GM23338 (cell line): ENCODE measurements at regions not wholly inside any gene's neighbourhood (a gene's known extent, or its start where the extent isn't known, plus 50 kb on each side); places are given as distances from the start of the nearest gene placed in this dataset.

ENCODE experiments used
- ATAC-seq: fragments of 200-7000 bp; cut with Tn5 transposase; 3 replicates; pipeline ENCODE4 v1.9.1; 2020
- DNase-seq: peaks from one replicate; pipeline ENCODE4 v3.0.0-alpha.2; 2015; ENCODE audit warnings: low spot score
- H2AFZ ChIP-seq: fragments of 200-600 bp; sonication (generic); 2 replicates; pipeline ENCODE4 v1.8.0; 2016; ENCODE audit warnings: antibody characterized with exemption, mild to moderate bottlenecking, moderate library complexity
- H3F3A ChIP-seq: fragments of 200-600 bp; sonication (generic); replicated peaks from 2 replicates; pipeline ENCODE4 v1.8.0; 2017; ENCODE audit warnings: antibody characterized with exemption, mixed run types, low read depth
- H3K27ac ChIP-seq: fragments of 200-600 bp; sonication (generic); 2 replicates; pipeline ENCODE4 v1.6.1; 2016; ENCODE audit warnings: low read depth
- H3K27me3 ChIP-seq: fragments of 200-600 bp; sonication (generic); 2 replicates; pipeline ENCODE4 v1.8.0; 2016; ENCODE audit warnings: mild to moderate bottlenecking, mixed run types, moderate library complexity; ENCODE audit not compliant: insufficient read depth
- H3K36me3 ChIP-seq: fragments of 200-600 bp; sonication (generic); 2 replicates; pipeline ENCODE4 v1.8.0; 2016; ENCODE audit warnings: mild to moderate bottlenecking; ENCODE audit not compliant: insufficient read depth
- H3K4me1 ChIP-seq: fragments of 200-600 bp; sonication (generic); 2 replicates; pipeline ENCODE4 v1.8.0; 2016; ENCODE audit warnings: mild to moderate bottlenecking, moderate library complexity; ENCODE audit not compliant: insufficient read depth
- H3K4me2 ChIP-seq: fragments of 200-600 bp; sonication (generic); 2 replicates; pipeline ENCODE4 v1.7.1; 2017; ENCODE audit warnings: mixed run types
- H3K4me3 ChIP-seq: fragments of 200-600 bp; sonication (generic); 2 replicates; pipeline ENCODE4 v1.6.1; 2016; ENCODE audit warnings: mixed run types
- H3K79me2 ChIP-seq: fragments of 200-600 bp; sonication (generic); replicated peaks from 2 replicates; pipeline ENCODE4 v1.8.0; 2017; ENCODE audit warnings: mild to moderate bottlenecking; ENCODE audit not compliant: insufficient read depth
- H3K9me2 ChIP-seq: fragments of 200-600 bp; sonication (generic); 2 replicates; pipeline ENCODE4 v1.8.0; 2017; ENCODE audit not compliant: insufficient read depth
- H4K20me1 ChIP-seq: fragments of 200-600 bp; sonication (generic); replicated peaks from 2 replicates; pipeline ENCODE4 v1.8.0; 2017; ENCODE audit warnings: mild to moderate bottlenecking; ENCODE audit not compliant: insufficient read depth
- H3K27ac Mint-ChIP-seq: 2 replicates; pipeline ENCODE4 v1.8.0; 2020; ENCODE audit warnings: inconsistent platforms, mild to moderate bottlenecking, moderate library complexity, mixed read lengths
- H3K27me3 Mint-ChIP-seq: 3 replicates; pipeline ENCODE4 v1.8.0; 2022; ENCODE audit warnings: low read depth, mild to moderate bottlenecking, moderate library complexity, mixed read lengths, inconsistent platforms; ENCODE audit not compliant: insufficient read depth, poor library complexity
- H3K36me3 Mint-ChIP-seq: 3 replicates; pipeline ENCODE4 v1.8.0; 2021; ENCODE audit warnings: low read depth, mild to moderate bottlenecking, inconsistent platforms, moderate library complexity, mixed read lengths
- H3K4me1 Mint-ChIP-seq: 3 replicates; pipeline ENCODE4 v1.8.0; 2020; ENCODE audit warnings: mild to moderate bottlenecking, inconsistent platforms, mixed read lengths
- H3K4me3 Mint-ChIP-seq: 3 replicates; pipeline ENCODE4 v1.8.0; 2021; ENCODE audit warnings: moderate library complexity, mild to moderate bottlenecking, inconsistent platforms, mixed read lengths
- H3K9me3 Mint-ChIP-seq: 3 replicates; pipeline ENCODE4 v1.8.0; 2020; ENCODE audit warnings: moderate library complexity, mild to moderate bottlenecking, inconsistent platforms, mixed read lengths
- CREB1 ChIP-seq: fragments of 250-450 bp; sonication (Bioruptor Pico); IDR thresholded peaks from 2 replicates; pipeline ENCODE4 v1.5.0; 2020; ENCODE audit warnings: low read depth, mild to moderate bottlenecking, moderate library complexity
- CTCF ChIP-seq, 2 experiments: fragments of 200-600 bp in 1 of 2; sonication (generic) in 1 of 2; conservative IDR thresholded peaks; 2 replicates each; pipeline versions ENCODE4 v1.5.1 to v1.6.1; 2016 to 2017; ENCODE audit warnings: antibody characterized with exemption in 2 of 2, low read depth in 2 of 2, mild to moderate bottlenecking in 2 of 2, moderate library complexity in 1 of 2
- EZH2 ChIP-seq: fragments of 200-600 bp; sonication (generic); IDR thresholded peaks from one replicate; pipeline ENCODE4 v1.8.0; 2017; ENCODE audit warnings: antibody characterized with exemption, mild to moderate bottlenecking, low read depth; ENCODE audit not compliant: unreplicated experiment
- EZH2phosphoT487 ChIP-seq: fragments of 200-600 bp; sonication (generic); IDR thresholded peaks from one replicate; pipeline ENCODE4 v1.8.1; 2018; ENCODE audit warnings: antibody characterized with exemption; ENCODE audit not compliant: unreplicated experiment
- POLR2AphosphoS5 ChIP-seq: IDR thresholded peaks from 2 replicates; pipeline ENCODE4 v1.6.1; 2016; ENCODE audit warnings: antibody characterized with exemption, low read depth
- ZNF114 ChIP-seq: fragments of 250-450 bp; sonication (Bioruptor Pico); IDR thresholded peaks from 2 replicates; pipeline ENCODE4 v1.5.0; 2020; ENCODE audit warnings: mild to moderate bottlenecking, moderate library complexity
- ZNF462 ChIP-seq: fragments of 250-450 bp; sonication (Bioruptor Pico); IDR thresholded peaks from 2 replicates; pipeline ENCODE4 v1.5.0; 2020; ENCODE audit warnings: mild to moderate bottlenecking, moderate library complexity
- TF ChIP-seq, protein P1 (sequence below): IDR thresholded peaks from one replicate; pipeline ENCODE4 v1.6.1; 2018; ENCODE audit warnings: antibody characterized with exemption; ENCODE audit not compliant: unreplicated experiment
- TF ChIP-seq, protein P2 (sequence below): IDR thresholded peaks from 2 replicates; pipeline ENCODE4 v1.6.1; 2016; ENCODE audit warnings: antibody characterized with exemption

GRCh38 chr1:162954824-162955223, 93.8 kb upstream of the CCDC190 start:
- Histone ChIP-seq H3K27ac (no peak overlapping the region), H3K4me2 (no peak overlapping the region), H3F3A (no peaks in the 10 kb centered on the region), H3K4me3 (no peak overlapping the region), H2AFZ (no peak overlapping the region), H3K79me2 (no peaks in the 10 kb centered on the region), H3K36me3 (no peaks in the 10 kb centered on the region), H4K20me1 (no peaks in the 10 kb centered on the region), H3K27me3 (no peaks in the 10 kb centered on the region), H3K9me2 (no peaks in the 10 kb centered on the region), H3K4me1 (peaks cover 6% of the 10 kb centered on the region; the same call in 1 of the 2 replicates)
- no peak for DNase-seq
- no peak for TF ChIP-seq EZH2phosphoT487
- TF ChIP-seq, protein P1, sequence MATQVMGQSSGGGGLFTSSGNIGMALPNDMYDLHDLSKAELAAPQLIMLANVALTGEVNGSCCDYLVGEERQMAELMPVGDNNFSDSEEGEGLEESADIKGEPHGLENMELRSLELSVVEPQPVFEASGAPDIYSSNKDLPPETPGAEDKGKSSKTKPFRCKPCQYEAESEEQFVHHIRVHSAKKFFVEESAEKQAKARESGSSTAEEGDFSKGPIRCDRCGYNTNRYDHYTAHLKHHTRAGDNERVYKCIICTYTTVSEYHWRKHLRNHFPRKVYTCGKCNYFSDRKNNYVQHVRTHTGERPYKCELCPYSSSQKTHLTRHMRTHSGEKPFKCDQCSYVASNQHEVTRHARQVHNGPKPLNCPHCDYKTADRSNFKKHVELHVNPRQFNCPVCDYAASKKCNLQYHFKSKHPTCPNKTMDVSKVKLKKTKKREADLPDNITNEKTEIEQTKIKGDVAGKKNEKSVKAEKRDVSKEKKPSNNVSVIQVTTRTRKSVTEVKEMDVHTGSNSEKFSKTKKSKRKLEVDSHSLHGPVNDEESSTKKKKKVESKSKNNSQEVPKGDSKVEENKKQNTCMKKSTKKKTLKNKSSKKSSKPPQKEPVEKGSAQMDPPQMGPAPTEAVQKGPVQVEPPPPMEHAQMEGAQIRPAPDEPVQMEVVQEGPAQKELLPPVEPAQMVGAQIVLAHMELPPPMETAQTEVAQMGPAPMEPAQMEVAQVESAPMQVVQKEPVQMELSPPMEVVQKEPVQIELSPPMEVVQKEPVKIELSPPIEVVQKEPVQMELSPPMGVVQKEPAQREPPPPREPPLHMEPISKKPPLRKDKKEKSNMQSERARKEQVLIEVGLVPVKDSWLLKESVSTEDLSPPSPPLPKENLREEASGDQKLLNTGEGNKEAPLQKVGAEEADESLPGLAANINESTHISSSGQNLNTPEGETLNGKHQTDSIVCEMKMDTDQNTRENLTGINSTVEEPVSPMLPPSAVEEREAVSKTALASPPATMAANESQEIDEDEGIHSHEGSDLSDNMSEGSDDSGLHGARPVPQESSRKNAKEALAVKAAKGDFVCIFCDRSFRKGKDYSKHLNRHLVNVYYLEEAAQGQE = no peak
- no peak for TF ChIP-seq EZH2
- TF ChIP-seq ZNF462 (CRISPR knock-in tag) = no peak
- TF ChIP-seq ZNF114 = no peak
- TF ChIP-seq, protein P2, sequence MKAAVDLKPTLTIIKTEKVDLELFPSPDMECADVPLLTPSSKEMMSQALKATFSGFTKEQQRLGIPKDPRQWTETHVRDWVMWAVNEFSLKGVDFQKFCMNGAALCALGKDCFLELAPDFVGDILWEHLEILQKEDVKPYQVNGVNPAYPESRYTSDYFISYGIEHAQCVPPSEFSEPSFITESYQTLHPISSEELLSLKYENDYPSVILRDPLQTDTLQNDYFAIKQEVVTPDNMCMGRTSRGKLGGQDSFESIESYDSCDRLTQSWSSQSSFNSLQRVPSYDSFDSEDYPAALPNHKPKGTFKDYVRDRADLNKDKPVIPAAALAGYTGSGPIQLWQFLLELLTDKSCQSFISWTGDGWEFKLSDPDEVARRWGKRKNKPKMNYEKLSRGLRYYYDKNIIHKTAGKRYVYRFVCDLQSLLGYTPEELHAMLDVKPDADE = no peak
- no peak for TF ChIP-seq CREB1
- TF ChIP-seq CTCF (conservative IDR thresholded peaks at IDR 0.05; ENCODE audit: low read depth in 2 of 2) = no peak
- TF ChIP-seq POLR2AphosphoS5 = no peak
- H3K4me1 Mint-ChIP-seq = no peaks in the 10 kb centered on the region
- H3K36me3 Mint-ChIP-seq = no peaks in the 10 kb centered on the region
- H3K4me3 Mint-ChIP-seq = no peak overlapping the region
- no peaks in the 10 kb centered on the region for H3K9me3 Mint-ChIP-seq
- no peak overlapping the region for H3K27ac Mint-ChIP-seq
- no peak for ATAC-seq
- H3K27me3 Mint-ChIP-seq = no peaks in the 10 kb centered on the region
